Esophagus muscularis mucosa (tissue), 4 donors: ENCODE measurements at regions not wholly inside any gene's neighbourhood (a gene's known extent, or its start where the extent isn't known, plus 50 kb on each side); places are given as distances from the start of the nearest gene placed in this dataset.

ENCODE experiments used
- DNase-seq: peaks from one replicate; pipeline ENCODE4 v3.0.0-alpha.2; 2017; ENCODE audit errors: extremely low spot score
- H3K27ac ChIP-seq, 4 donors: fragments of 200-600 bp; sonication (generic); replicated peaks in 1 of 4; 1 replicate in 3 of 4; 2 replicates in 1 of 4; pipeline ENCODE4 v1.5.1; 2016 to 2019; ENCODE audit warnings: mild to moderate bottlenecking in 1 of 4
- H3K27me3 ChIP-seq, 4 donors: fragments of 200-600 bp; sonication (generic); one replicate each; pipeline versions ENCODE4 v1.5.1 to v1.6.0; 2016 to 2019
- H3K36me3 ChIP-seq, 4 donors: fragments of 200-600 bp; sonication (generic); one replicate each; pipeline ENCODE4 v1.5.1; 2016 to 2019
- H3K4me1 ChIP-seq, 4 donors: fragments of 200-600 bp; sonication (generic); one replicate each; pipeline ENCODE4 v1.5.1; 2016 to 2019
- H3K4me3 ChIP-seq, 4 donors: fragments of 200-600 bp; sonication (generic); 1 replicate in 2 of 4; 2 replicates in 2 of 4; pipeline ENCODE4 v1.5.1; 2016 to 2019; ENCODE audit warnings: mild to moderate bottlenecking in 4 of 4, moderate library complexity in 1 of 4
- H3K9me3 ChIP-seq, 4 donors: fragments of 200-600 bp; sonication (generic); 1 replicate in 3 of 4; 2 replicates in 1 of 4; pipeline ENCODE4 v1.5.1; 2016 to 2019
- CTCF ChIP-seq, 3 experiments: fragments of 200-600 bp in 2 of 3; fragments of 450-650 bp in 1 of 3; sonication (generic) in 2 of 3; IDR thresholded peaks; one replicate each; pipeline ENCODE4 v1.5.1; 2017 to 2019; ENCODE audit warnings: antibody characterized with exemption in 3 of 3, mild to moderate bottlenecking in 2 of 3, moderate library complexity in 1 of 3
- EP300 ChIP-seq: sonication (generic); formaldehyde crosslinking; IDR thresholded peaks from one replicate; pipeline ENCODE4 v1.6.1; 2017; ENCODE audit warnings: antibody characterized with exemption
- POLR2A ChIP-seq: fragments of 450-650 bp; IDR thresholded peaks from one replicate; pipeline ENCODE4 v1.6.1; 2017; ENCODE audit warnings: antibody characterized with exemption, moderate library complexity, mild to moderate bottlenecking, low read depth
- POLR2AphosphoS5 ChIP-seq, 2 donors: sonication (generic); formaldehyde crosslinking; IDR thresholded peaks; one replicate each; pipeline ENCODE4 v1.6.1; 2017; ENCODE audit warnings: antibody characterized with exemption in 2 of 2
- WGBS: methylation state at CpG from one replicate; pipeline ENCODE4 v1.1.5; 2018; 5-methylcytosine and 5-hydroxymethylcytosine counted together
- intact Hi-C: fragments of 100-400 bp; cut with DNase I; formaldehyde crosslinking; loops from one replicate; pipeline ENCODE4 v1.15.1; 2023

DNA sequence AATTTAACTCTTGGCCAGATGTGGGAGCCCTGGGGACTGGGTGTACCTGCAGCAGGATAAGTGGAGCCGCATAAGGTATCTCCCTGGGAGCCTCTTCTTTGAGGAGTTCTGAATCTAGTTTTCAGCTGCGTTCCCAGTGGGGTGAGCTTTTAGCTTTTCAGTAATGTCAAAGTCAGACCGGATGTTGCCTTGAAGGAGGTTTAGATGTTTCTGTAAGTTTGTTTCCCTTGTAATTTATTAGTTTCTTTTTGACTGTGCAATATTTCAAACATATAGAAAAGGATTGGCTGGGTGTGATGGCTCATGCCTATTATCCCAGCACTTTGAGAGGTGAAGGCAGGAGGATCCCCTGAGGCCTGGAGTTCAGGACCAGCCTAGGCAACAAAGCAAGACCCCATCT is 98.6 kb upstream of the EEF2KMT start:
- H3K27ac ChIP-seq: no peak overlapping the region
- peaks cover 0 to 6% (median 2%) of the 10 kb centered on the region in 4 donors for H3K9me3 ChIP-seq
- 71% methylated on average over 3 of the region's 3 CpGs for WGBS
- no peaks in the 10 kb centered on the region for H3K36me3 ChIP-seq
- no peak overlapping the region for H3K4me3 ChIP-seq
- peaks cover 0 to 21% (median 0%) of the 10 kb centered on the region in 4 donors for H3K27me3 ChIP-seq
- DNase-seq: no peak
- TF ChIP-seq POLR2A: no peak
- TF ChIP-seq POLR2AphosphoS5 (IDR thresholded peaks at IDR 0.05): no peak
- no peak for TF ChIP-seq CTCF (IDR thresholded peaks at IDR 0.05)
- TF ChIP-seq EP300: no peak
- H3K4me1 ChIP-seq: no peaks in the 10 kb centered on the region
- intact Hi-C loops: no loop called here

- intact Hi-C loops: no loop called here
- DNase-seq: no peak
- 93% methylated on average over 11 of the region's 11 CpGs for WGBS
- TF ChIP-seq CTCF (IDR thresholded peaks at IDR 0.05): no peak
- peaks cover 0 to 6% (median 2%) of the 10 kb centered on the region in 4 donors for H3K9me3 ChIP-seq
- no peaks in the 10 kb centered on the region for H3K4me1 ChIP-seq
- no peak overlapping the region for H3K4me3 ChIP-seq
- H3K36me3 ChIP-seq: no peaks in the 10 kb centered on the region
- H3K27me3 ChIP-seq: peaks cover 0 to 21% (median 0%) of the 10 kb centered on the region in 4 donors
- H3K27ac ChIP-seq: no peak overlapping the region
Observed at GRCh38 chr16:5193861-5194260, 96.3 kb upstream of the EEF2KMT start.

DNA sequence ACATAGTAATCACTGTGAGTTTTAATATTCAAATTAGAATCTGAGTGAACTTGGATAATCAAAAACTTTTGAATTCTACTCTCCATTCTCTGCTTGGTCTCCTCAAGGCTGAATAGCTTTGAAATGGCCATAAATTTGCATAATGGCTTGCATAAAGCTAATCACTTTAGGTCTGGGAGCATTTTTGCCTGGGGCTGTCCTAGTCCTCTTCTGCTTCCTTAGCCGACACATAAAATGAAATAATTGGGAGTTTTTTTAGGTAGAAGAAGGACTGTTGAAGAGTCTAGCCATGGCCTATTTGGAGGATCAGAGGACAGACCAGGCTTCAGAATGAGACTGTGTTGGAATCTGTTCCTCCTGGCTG is 91.4 kb upstream of the EEF2KMT start:
- Histone ChIP-seq H3K36me3 (no peaks in the 10 kb centered on the region), H3K27me3 (peaks cover 0 to 1% (median 0%) of the 10 kb centered on the region in 4 donors), H3K27ac (no peak overlapping the region), H3K9me3 (no peaks in the 10 kb centered on the region), H3K4me3 (no peak overlapping the region), H3K4me1 (no peaks in the 10 kb centered on the region)
- 92% methylated on average over 1 of the region's 1 CpG for WGBS
- intact Hi-C loops: no loop called here
- TF ChIP-seq EP300 (no peak), POLR2AphosphoS5 (IDR thresholded peaks at IDR 0.05) (no peak), POLR2A (no peak), CTCF (IDR thresholded peaks at IDR 0.05) (no peak)
- DNase-seq: no peak

DNA sequence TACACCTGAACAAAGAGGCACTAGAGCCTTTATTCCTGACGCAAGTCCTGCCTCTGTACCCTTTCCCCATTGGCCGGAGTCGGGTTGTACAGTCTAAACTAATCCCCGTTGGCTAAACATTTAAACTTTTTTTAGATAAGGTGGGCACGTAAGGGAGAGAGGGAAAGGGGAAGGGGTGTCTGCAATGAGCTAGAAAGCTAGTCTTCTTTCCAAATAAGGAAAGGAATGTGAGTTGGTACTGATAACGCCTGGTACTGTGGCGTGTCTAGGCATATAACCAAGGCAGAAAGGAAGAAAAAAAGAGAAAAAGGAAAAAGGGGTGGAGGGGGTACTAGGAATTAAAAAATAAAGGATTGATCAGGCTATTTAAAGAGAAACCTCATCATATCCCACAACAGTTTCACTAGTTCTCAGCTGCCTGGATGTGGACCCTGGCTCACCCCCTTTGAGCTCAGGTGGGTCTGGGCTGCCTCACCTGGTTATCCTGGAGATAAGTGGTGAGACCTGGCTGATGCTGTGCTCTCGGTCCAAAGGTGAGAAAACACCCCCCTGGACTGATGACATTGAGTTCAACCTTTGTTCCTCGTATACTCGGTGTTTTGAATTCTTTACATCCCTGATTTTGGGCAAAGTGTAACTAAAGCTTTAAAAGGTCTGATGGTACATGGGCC is 90.9 kb upstream of the EEF2KMT start:
- intact Hi-C loops: no loop called here
- Histone ChIP-seq H3K9me3 (no peaks in the 10 kb centered on the region), H3K4me1 (no peaks in the 10 kb centered on the region), H3K27me3 (peaks cover 0 to 7% (median 0%) of the 10 kb centered on the region in 4 donors), H3K4me3 (no peak overlapping the region), H3K27ac (no peak overlapping the region), H3K36me3 (no peaks in the 10 kb centered on the region)
- DNase-seq: no peak
- WGBS: 42% methylated on average over 10 of the region's 10 CpGs
- TF ChIP-seq POLR2AphosphoS5 (IDR thresholded peaks at IDR 0.05): no peak
- TF ChIP-seq POLR2A: no peak
- TF ChIP-seq CTCF (IDR thresholded peaks at IDR 0.05): no peak
- no peak for TF ChIP-seq EP300

DNA sequence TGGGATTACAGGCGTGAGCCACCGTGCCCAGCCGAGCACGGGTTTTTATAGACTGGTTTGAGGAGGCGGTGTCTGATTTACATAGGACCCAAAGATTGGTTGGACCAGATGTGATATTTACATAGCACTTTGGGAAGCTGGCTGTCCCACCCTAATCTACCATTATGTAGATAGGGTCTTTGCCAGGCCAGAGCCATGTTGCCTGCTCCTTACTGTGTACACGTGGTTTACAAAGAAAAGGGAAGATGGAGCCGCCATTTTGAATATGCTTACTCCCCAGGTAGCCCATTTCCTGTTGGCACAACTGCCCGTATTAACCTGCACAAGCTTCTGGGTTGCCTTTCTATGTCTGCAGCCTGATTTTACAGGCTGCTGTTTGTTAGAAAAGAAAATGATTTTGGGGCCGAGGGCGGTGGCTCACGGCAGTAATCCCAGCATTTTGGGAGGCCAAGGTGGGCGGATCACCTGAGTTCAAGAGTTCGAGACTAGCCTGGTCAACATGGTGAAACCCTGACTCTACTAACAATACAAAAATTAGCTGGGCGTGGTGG is 89.9 kb upstream of the EEF2KMT start:
- DNase-seq: no peak
- Histone ChIP-seq H3K9me3 (no peaks in the 10 kb centered on the region), H3K27ac (no peak overlapping the region), H3K27me3 (peaks cover 0 to 7% (median 0%) of the 10 kb centered on the region in 4 donors), H3K4me1 (no peaks in the 10 kb centered on the region), H3K4me3 (no peak overlapping the region), H3K36me3 (no peaks in the 10 kb centered on the region)
- TF ChIP-seq CTCF (IDR thresholded peaks at IDR 0.05): no peak
- TF ChIP-seq POLR2AphosphoS5 (IDR thresholded peaks at IDR 0.05): no peak
- TF ChIP-seq POLR2A: no peak
- no peak for TF ChIP-seq EP300
- intact Hi-C loops: no loop called here
- WGBS: 91% methylated on average over 13 of the region's 14 CpGs
